KBM-7 (cell line): ENCODE measurements at regions not wholly inside any gene's neighbourhood (a gene's known extent, or its start where the extent isn't known, plus 50 kb on each side); places are given as distances from the start of the nearest gene placed in this dataset.
"Not testable (repeated sequence)": the region's sequence is repeated elsewhere in the genome, so short reads cannot be mapped to it uniquely, and the experiment has no call there.

ENCODE experiments used
- DNase-seq: peaks from one replicate; pipeline ENCODE4 v3.0.0-alpha.2; 2015
- in situ Hi-C: fragments of 300-500 bp; cut with MboI; formaldehyde crosslinking; loops from 2 replicates; pipeline ENCODE4 v1.14.3; 2020; ENCODE audit warnings: low sequenced_read_pairs, low pct_unique_long_range_greater_than_20kb, mixed read lengths

GRCh38 chr5:66382152-66382551, 214.0 kb upstream of the MAST4 start:
- in situ Hi-C loops, result no loop called here
- DNase-seq, result no peak

DNA sequence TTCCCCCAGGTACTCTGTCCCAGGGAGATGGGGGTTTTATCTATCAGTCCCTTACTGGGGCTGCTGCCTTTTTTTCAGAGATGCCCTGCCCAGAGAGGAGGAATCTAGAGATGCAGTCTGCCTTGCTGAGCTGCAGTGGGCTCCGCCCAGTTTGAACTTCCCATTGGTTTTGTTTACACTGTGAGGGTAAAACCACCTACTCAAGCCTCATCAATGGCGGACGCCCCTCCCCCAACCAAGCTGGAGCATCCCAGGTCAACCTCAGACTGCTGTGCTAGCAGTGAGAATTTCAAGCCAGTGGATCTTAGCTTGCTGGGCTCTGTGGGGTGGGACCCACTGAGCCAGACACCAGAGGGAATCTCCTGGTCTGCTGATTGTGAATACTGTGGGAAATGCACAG, 191.0 kb upstream of the MAST4 start:
- in situ Hi-C loops, DNase-seq: not testable (repeated sequence)

- in situ Hi-C loops, result no loop called here
- no peak for DNase-seq
These were observed 189.3 kb upstream of the MAST4 start for GRCh38 chr5:66406761-66407336.

GRCh38 chr5:66407765-66408164, 188.4 kb upstream of the MAST4 start:
- DNase-seq, result no peak
- in situ Hi-C loops, result no loop called here

DNA sequence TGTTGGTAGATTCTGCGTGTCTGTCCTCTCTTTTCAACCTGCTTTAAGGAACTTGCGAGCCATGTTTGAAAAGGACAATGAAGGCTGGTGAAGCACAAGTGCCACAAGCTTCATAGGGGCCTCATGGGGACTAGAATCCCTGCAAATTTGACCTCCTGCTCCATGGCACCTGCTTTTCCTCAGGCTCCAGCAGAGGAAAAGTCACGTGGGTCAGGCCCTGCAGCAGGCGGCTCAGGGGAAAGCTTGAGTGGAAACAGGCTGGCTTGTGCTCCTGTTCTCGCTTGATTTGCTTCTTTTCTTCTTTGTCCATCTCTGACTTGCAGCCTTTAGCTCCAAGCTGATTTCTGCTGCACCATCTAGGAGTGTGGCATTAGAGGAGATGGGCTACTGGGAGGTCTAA, 187.6 kb upstream of the MAST4 start:
- no peak for DNase-seq
- in situ Hi-C loops, result no loop called here

DNA sequence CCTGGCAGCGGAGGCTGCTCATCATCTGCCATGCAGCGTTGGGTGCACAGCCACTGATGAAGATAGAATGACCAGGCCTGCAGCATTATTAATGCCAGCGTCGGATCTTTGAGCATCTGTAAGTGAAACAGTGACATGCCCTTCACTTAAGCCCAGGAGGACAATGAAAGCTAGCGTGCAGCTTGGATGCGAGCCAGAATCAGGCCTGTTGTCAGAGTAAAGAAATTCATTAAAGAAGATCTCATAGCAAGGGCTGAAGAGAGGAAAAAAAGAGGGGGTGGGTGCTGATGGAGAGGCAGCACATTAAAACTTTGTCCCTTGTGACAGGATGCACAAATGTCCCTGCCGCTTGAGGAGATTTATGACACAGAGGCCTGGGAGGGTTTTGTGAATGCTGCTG, 186.1 kb upstream of the MAST4 start:
- in situ Hi-C loops, result no loop called here
- DNase-seq, result no peak

DNA sequence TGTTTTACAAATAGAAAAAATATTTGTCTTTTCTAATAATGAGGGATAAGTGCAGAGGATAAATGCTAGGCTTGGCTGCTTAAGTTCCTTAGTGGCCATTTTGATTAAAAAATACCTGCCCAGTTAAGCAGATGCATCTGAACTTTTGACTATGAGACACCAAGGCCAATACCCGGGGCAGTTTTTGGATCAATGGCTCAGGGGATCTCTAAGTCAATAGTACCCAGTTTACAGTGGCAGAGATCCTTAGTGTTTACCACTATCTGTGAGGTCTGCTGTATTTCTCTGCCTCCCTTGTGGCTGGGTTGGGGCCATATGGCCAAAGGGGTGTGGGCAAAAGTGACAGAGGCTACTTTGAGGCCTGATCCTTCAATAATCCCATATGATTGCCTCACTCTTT, 184.5 kb upstream of the MAST4 start:
- no peak for DNase-seq
- in situ Hi-C loops, result no loop called here

- in situ Hi-C loops, result no loop called here
- no peak for DNase-seq
These were observed 182.3 kb upstream of the MAST4 start for GRCh38 chr5:66413931-66414330.

- in situ Hi-C loops, result no loop called here
- DNase-seq, result no peak
These were observed 181.0 kb upstream of the MAST4 start for GRCh38 chr5:66415208-66415607.

DNA sequence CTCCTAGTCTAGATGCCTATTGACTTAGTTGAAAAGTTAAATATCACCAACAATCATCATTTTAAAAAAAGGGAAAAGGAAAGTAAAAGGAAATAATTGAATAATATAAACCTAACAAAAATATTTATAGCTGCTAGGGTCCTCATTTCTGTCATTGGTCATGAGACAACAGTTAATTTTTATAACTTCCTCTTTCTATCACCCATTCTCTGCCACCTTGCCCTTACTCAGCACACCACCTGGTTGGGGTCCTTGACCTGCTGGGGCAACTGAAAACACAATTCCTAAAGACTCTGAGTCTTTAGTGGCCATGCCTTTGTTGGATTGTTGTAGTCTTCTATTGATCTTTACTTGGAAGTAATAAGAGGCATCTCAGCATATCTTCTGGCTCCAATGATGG, 179.5 kb upstream of the MAST4 start:
- in situ Hi-C loops, result no loop called here
- DNase-seq, result no peak

DNA sequence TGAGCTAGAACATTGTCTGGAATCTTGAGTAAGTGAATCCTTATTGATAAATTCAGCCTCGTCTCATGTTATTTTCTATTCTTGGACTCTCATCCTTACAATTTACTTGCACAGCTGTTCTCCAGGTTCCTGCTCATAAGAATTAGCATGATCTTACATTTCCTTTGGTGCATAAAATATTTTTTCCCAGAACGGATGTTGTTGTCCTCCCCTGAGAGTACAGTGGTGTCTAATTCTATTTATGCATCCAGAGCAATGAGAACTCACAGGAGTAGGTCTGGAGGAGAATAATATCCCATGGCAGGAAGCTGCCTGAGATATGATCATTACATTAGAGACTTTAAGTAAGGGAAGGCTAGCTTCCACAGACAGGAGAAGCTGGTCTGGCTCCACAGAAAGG, 178.4 kb upstream of the MAST4 start:
- in situ Hi-C loops, result no loop called here
- no peak for DNase-seq

DNA sequence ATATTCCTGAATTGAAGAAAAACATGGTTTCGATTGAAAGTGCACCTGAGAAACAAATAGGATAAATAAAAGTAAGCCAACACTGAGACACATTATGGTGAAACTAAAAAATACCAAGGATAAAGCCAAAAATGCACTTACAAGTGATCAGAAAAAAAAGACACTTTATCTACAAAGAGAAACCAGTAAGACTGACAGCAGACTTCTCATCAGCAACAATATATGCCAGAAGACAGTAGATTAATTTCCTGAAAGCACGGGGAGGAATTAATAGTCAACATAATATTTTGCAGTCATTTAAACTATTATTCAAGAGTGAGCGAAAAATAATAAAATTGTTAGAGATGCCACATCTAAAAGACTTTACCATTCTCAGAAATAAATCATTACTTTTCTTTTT, 172.7 kb upstream of the MAST4 start:
- no peak for DNase-seq
- in situ Hi-C loops, result no loop called here

- DNase-seq, result no peak
- in situ Hi-C loops, result no loop called here
These were observed 170.4 kb upstream of the MAST4 start for GRCh38 chr5:66425842-66426241.

DNA sequence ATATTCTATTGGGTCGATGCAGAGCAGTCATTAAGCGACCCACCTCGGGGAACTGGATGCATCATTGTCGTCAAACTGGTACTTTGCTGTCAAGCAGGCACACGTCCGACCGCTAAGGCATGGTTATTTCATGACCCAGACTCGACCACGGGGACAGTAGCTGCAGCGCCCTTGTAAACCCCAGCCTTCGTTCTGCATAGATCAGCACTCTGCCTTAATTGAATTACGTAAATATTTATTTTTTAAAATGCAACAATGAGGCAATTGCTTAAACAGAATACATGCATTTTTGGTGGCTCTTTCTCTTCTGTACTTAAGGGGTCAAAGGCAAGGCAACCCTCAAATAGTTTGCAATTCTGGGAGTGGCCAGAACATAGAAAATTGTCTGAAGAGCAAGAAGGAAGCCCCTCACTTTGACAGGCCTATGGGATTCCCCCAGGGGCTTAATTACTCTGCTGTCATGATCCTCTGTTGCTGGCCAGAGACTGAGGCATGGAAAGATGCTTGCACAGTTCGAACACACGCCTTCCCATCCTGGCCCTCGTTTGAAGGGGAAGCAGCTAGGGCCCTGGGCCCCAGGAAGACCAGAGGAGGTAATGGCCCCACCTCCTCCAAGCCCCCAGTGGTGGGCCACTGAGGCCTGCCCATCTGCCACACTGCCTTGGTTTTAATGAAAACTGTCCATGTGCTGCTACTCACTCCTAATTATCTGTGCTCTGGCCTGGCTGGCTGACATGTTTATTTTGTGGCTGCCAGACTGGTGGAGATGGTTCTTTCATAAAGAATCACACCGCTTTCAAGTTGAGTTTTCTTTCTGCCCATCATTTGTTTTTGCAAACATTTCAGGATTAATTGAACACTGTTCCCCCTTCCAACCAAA, 169.7 kb upstream of the MAST4 start:
- DNase-seq, result no peak
- in situ Hi-C loops, result no loop called here

GRCh38 chr5:66427139-66427442, 169.1 kb upstream of the MAST4 start:
- no peak for DNase-seq
- in situ Hi-C loops, result no loop called here

- DNase-seq, result peak; percentile 23
These were observed 159.5 kb upstream of the MAST4 start for GRCh38 chr5:66436721-66437120.

GRCh38 chr5:66438087-66438486, 158.1 kb upstream of the MAST4 start:
- in situ Hi-C loops, result no loop called here
- DNase-seq, result no peak

More at GRCh38 chr5:66436721-66437120, 159.5 kb upstream of the MAST4 start:
- in situ Hi-C loops, result no loop called here

DNA sequence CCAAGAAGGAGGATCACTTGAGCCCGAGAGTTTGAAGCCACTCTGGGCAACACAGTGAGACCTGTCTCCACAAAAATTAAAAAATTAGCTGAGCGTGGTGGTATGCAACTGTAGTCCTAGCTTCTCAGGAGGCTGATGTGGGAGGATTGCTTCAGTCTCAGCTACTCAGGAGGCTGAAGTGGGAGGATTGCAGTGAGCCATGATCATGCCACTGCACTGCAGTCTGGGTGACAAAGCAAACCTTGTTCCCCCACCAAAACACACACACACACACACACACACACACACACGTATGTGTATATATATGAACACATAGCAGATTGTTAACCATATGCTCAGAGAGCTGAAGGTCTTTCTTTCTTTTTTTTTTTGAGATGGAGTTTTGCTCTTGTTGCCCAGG, 157.5 kb upstream of the MAST4 start:
- DNase-seq, result no peak
- in situ Hi-C loops, result no loop called here

GRCh38 chr5:66440202-66440680, 156.0 kb upstream of the MAST4 start:
- in situ Hi-C loops, result no loop called here
- peak; percentile 3 for DNase-seq

GRCh38 chr5:66441351-66441750, 154.8 kb upstream of the MAST4 start:
- no peak for DNase-seq
- in situ Hi-C loops, result no loop called here

- in situ Hi-C loops, result no loop called here
These were observed 153.2 kb upstream of the MAST4 start for GRCh38 chr5:66442951-66443445.

More at GRCh38 chr5:66442951-66443445, 153.2 kb upstream of the MAST4 start:
- no peak for DNase-seq
